ENCODE measurements at regions not wholly inside any gene's neighbourhood (a gene's known extent, or its start where the extent isn't known, plus 50 kb on each side); places are given as distances from the start of the nearest gene placed in this dataset.
A peak's percentile ranks its signal among the peaks of the same experiment; 100 is the strongest.

GRCh38 chr3:10744098-10744465 is 71.9 kb upstream of the SLC6A11 start:
- no peaks in the 10 kb centered on the region for H3K4me1 Mint-ChIP-seq (ENCODE audit: low read depth, unreplicated experiment)
- no peak overlapping the region for H3K27ac Mint-ChIP-seq (ENCODE audit: unreplicated experiment)
- no peak for TF ChIP-seq CTCF (IDR thresholded peaks at IDR 0.05; ENCODE audit: unreplicated experiment)
- no peaks in the 10 kb centered on the region for H3K9me3 Mint-ChIP-seq (ENCODE audit: low read depth, unreplicated experiment)
- BruUV-seq (replicated peaks): no TSS peak
- H3K36me3 Mint-ChIP-seq (ENCODE audit: insufficient read depth, unreplicated experiment): no peaks in the 10 kb centered on the region
- CTCF ChIA-PET: interaction anchor here (0.6 to 1.0 kb wide), 2 partner anchors 8 to 1499 kb away, joined by 3 to 7 read pairs; no protein-coding TSS in a partner anchor
- H3K27me3 Mint-ChIP-seq (ENCODE audit: unreplicated experiment): peaks cover 67% of the 10 kb centered on the region
- no peak overlapping the region for H3K4me3 Mint-ChIP-seq (ENCODE audit: low read depth, unreplicated experiment)
- peak; percentile 35 for DNase-seq
- intact Hi-C loops (cut with micrococcal nuclease; ENCODE audit: unreplicated experiment): no loop called here

GRCh38 chr3:10745392-10745791 is 70.6 kb upstream of the SLC6A11 start:
- no peaks in the 10 kb centered on the region for H3K36me3 Mint-ChIP-seq (ENCODE audit: insufficient read depth, unreplicated experiment)
- H3K9me3 Mint-ChIP-seq (ENCODE audit: low read depth, unreplicated experiment): no peaks in the 10 kb centered on the region
- BruUV-seq (replicated peaks): no TSS peak
- intact Hi-C loops (cut with micrococcal nuclease; ENCODE audit: unreplicated experiment): no loop called here
- peaks cover 54% of the 10 kb centered on the region for H3K27me3 Mint-ChIP-seq (ENCODE audit: unreplicated experiment)
- CTCF ChIA-PET: no interaction called here
- H3K4me3 Mint-ChIP-seq (ENCODE audit: low read depth, unreplicated experiment): no peak overlapping the region
- TF ChIP-seq CTCF (IDR thresholded peaks at IDR 0.05; ENCODE audit: unreplicated experiment): no peak
- H3K27ac Mint-ChIP-seq (ENCODE audit: unreplicated experiment): no peak overlapping the region
- no peaks in the 10 kb centered on the region for H3K4me1 Mint-ChIP-seq (ENCODE audit: low read depth, unreplicated experiment)
- DNase-seq: no peak

- no peak for TF ChIP-seq CTCF (IDR thresholded peaks at IDR 0.05; ENCODE audit: unreplicated experiment)
- Mint-ChIP-seq H3K27me3 (ENCODE audit: unreplicated experiment) (peaks cover 48% of the 10 kb centered on the region), H3K4me1 (ENCODE audit: low read depth, unreplicated experiment) (no peaks in the 10 kb centered on the region), H3K9me3 (ENCODE audit: low read depth, unreplicated experiment) (no peaks in the 10 kb centered on the region), H3K4me3 (ENCODE audit: low read depth, unreplicated experiment) (no peak overlapping the region), H3K27ac (ENCODE audit: unreplicated experiment) (no peak overlapping the region), H3K36me3 (ENCODE audit: insufficient read depth, unreplicated experiment) (no peaks in the 10 kb centered on the region)
- CTCF ChIA-PET: no interaction called here
- intact Hi-C loops (cut with micrococcal nuclease; ENCODE audit: unreplicated experiment): no loop called here
- no TSS peak for BruUV-seq (replicated peaks)
- no peak for DNase-seq
These were observed 70.0 kb upstream of the SLC6A11 start for GRCh38 chr3:10746001-10746400.

GRCh38 chr3:10746684-10747083 is 69.3 kb upstream of the SLC6A11 start:
- Mint-ChIP-seq H3K27me3 (ENCODE audit: unreplicated experiment) (peaks cover 41% of the 10 kb centered on the region), H3K9me3 (ENCODE audit: low read depth, unreplicated experiment) (no peaks in the 10 kb centered on the region), H3K27ac (ENCODE audit: unreplicated experiment) (no peak overlapping the region), H3K4me3 (ENCODE audit: low read depth, unreplicated experiment) (no peak overlapping the region), H3K36me3 (ENCODE audit: insufficient read depth, unreplicated experiment) (no peaks in the 10 kb centered on the region), H3K4me1 (ENCODE audit: low read depth, unreplicated experiment) (no peaks in the 10 kb centered on the region)
- CTCF ChIA-PET: no interaction called here
- DNase-seq: no peak
- BruUV-seq (replicated peaks): no TSS peak
- TF ChIP-seq CTCF (IDR thresholded peaks at IDR 0.05; ENCODE audit: unreplicated experiment): no peak
- intact Hi-C loops (cut with micrococcal nuclease; ENCODE audit: unreplicated experiment): no loop called here

GRCh38 chr3:10747341-10747740 is 68.7 kb upstream of the SLC6A11 start:
- intact Hi-C loops (cut with micrococcal nuclease; ENCODE audit: unreplicated experiment): no loop called here
- no peaks in the 10 kb centered on the region for H3K36me3 Mint-ChIP-seq (ENCODE audit: insufficient read depth, unreplicated experiment)
- no peaks in the 10 kb centered on the region for H3K4me1 Mint-ChIP-seq (ENCODE audit: low read depth, unreplicated experiment)
- H3K9me3 Mint-ChIP-seq (ENCODE audit: low read depth, unreplicated experiment): no peaks in the 10 kb centered on the region
- TF ChIP-seq CTCF (IDR thresholded peaks at IDR 0.05; ENCODE audit: unreplicated experiment): no peak
- CTCF ChIA-PET: no interaction called here
- no TSS peak for BruUV-seq (replicated peaks)
- no peak overlapping the region for H3K4me3 Mint-ChIP-seq (ENCODE audit: low read depth, unreplicated experiment)
- H3K27ac Mint-ChIP-seq (ENCODE audit: unreplicated experiment): no peak overlapping the region
- no peak for DNase-seq
- H3K27me3 Mint-ChIP-seq (ENCODE audit: unreplicated experiment): peaks cover 35% of the 10 kb centered on the region
